HT-29 (cell line): ENCODE measurements at regions not wholly inside any gene's neighbourhood (a gene's known extent, or its start where the extent isn't known, plus 50 kb on each side); places are given as distances from the start of the nearest gene placed in this dataset.

Experiments
- DNase-seq: peaks from one replicate; pipeline ENCODE4 v3.0.0-alpha.2; 2015; ENCODE audit warnings: low spot score

DNA sequence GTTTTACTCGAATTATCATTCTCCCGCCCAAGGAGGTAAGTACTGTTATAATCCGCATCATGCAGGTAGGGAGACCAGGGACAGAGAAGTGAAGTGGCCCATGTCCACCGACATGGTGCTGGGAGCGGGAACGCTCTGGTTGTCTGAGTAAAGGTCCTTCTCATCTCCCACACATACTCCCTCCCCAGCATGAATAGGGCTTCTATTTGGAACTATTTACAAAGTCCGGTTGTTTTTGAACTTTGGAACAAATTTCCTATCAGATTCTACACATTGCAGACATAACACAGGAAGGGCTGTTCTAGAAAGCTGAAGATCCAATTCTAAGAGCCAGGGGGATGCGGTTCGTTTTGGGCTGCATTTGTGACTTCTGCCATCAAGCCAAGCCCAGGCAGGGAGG, 94.8 kb upstream of the TLE3 start:
- no peak for DNase-seq

DNA sequence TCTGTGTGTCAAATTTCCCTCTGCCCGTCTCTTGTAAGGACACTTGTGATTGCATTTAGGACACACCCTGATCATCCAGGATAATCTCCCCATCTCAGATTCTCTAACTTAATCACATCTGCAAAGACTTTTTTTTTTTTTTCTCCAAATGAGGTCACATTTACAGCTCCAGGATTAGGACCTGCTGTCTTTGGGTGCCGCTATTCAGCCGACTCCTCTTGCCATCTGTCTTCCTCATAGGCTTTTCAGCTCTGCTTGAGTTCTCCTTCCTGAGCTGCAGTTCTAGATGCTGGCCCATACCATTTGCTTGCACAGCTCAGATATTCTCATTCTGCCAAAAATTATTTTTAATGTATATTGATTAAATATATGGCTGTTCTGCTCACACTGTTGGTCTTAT, 94.3 kb upstream of the TLE3 start:
- DNase-seq, result no peak

DNA sequence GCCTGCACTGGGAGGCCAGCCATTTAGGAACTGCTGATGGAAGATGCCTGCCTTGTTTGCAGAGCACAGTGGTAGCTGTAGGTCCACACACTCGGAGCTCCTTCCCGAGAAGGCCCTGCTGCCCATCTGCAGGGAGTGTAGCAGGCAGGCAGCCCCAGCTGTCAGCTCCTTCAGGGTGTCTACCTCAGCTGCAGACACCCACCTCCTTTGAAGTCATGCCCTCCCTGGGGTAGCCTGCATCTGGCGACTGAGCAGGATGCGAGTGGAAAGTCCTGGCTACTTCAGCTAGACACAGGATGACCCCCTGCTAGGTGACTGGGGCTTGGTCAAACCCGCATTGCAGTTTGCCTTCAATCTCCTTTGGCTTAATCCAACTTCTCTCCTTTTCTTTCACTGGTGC, 93.2 kb upstream of the TLE3 start:
- no peak for DNase-seq

DNA sequence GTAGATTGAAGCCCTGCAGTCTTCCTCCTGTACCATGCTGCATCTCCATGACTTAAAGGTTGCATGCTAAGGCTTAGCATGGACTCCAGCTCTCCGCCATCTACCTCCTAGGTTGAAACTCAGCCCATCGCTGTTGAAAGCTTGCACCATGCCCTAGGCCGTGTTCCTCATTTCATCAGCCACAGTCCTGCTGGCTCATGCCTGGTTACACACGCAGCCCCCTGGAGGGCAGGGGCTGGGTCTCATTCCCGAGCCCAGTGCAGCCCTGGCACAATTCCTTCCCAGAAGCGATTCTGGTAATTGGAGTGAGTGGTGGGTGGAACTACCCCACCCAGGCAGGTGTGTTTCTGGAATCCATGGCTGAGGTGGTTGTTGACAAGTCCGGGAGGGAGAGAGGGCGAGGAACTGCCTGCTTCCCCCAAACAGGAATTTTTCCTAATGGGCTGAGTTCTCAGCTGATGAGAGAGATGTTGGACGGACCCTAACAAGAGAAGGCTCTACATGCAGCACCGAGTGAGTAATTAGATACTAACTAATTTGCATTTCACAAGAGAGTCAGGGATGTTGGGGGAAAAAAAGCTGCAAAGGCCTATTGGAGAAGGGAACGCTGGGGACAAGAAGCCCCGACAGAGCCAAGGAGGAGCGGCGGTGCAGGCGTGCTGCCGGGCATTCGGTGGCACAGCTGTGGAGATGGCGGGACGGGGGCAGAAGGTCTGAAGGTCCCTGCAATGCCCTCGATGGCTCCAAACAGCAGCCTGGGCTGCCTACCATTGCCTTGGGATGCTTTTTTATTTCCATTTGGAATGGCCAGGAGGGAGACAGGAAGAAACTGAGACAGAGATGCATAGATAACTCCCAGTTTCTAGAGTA, 92.3 kb upstream of the TLE3 start:
- DNase-seq, result no peak

DNA sequence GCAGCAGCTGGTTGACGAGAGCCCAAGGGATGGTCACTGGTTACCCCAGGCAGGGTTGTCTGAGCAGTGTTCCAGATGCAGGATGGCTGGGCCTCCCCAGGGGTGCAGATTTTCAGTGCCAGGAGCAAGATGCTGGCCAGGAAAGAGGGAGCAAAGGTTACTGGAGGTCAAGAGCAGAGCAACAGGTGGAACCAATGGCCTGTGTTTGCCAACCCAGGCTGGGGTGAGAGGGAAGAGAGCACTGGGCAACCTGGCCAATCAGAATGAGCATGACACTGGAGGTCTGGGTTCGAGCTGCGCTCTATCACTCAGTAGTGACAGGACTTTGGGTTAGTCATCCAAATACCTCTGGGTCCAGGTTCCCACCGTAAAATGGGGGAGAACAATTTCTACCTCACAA, 90.6 kb upstream of the TLE3 start:
- DNase-seq, result no peak

DNA sequence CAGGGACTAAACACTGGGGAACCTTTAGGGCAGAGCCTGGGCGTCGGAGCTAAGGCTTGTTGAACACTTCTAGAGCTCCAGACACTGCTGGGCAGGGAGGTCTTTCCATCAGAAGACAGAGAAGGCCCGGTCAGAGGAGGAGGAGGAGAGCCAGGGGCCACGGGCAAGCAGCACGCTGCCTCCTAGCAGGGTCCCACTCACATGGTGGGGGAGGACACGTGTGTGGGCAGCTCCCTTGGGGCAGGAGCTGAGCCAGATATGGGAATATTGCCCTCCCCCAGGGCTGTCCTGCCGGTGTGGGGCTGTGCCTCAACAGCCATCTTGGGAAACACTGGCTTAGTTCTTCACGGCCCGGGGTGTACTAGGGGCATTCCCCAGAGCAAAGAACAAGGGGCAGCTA, 89.6 kb upstream of the TLE3 start:
- no peak for DNase-seq

DNA sequence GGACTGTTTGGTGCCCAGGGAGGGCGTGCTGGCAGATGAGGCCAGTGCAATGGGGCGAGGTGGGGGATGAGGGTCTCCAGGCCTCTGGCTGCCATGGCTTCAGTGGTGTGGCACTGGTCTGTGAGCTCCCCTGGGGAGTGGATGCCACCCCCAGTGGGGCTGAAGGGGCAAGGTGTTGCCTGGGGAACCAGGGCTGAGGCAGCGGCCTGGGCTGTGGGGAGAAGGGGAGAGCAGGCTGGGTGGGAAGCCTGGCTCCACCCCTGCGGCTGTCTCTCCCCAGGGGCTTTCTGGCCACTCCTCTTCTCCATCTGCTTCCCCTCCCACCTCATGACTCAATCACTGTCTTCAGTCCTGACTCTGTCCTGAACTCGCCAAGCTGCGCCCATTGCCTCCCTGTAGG, 88.4 kb upstream of the TLE3 start:
- no peak for DNase-seq

DNA sequence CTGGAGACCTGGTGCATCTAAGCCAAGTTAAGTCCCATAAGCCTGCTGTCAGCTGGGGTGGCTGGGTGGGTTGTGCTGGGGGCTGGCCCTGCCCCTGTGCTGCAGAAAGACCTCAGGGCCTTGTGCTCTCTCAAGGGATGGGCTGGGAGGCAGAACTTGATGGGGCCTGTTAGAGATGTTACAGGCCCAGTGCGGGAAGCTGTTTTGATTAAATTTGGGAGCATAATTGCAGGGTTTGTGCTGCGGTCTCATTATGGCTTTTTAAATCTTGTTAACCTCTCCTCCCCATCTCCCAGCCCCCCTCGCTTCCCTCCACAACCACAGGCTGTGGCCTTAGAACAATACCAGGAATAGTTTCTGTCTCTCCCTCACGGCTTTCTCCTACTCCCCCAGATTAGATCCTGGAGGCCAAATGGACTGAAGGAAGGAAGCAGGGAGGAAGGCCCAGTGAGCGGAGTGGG, 87.6 kb upstream of the TLE3 start:
- DNase-seq, result no peak

DNA sequence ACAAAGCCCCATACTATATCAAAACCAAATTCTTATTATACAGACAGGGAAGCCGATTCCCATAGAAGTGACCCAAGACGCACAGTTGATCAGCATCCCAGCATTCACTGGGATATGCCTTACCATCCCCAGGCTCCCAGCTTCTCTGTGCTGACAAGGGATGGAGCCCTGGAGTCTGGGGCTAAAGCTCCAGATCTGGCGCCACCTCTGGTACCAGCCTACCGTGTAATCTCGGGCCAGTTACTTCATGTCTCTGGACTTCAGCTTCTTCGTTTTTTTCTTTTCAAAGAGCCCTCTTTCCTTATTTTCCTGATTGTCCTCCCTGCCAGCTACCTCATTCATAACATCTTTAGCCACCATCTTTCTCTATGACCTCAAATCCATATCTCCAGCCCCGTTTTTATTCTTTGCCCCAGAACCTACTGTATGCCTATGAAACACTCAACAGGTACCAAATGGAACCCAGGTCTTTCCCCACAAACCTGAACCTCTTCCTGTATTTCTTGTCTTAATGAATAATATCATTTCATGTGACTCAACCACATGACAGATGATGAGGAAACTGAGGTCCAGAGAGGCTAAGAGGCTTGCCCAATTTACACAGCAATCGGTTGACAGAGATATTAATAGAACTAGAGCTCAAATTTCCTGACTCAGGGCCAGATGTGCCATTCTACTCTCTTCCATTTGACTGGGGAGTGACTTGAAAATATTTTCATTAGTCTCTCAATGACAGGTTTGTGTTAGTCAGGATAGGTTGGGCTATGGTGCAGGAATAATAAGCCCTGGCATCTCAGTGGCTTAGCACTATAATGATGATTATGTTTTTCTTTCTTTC, 85.4 kb upstream of the TLE3 start:
- DNase-seq, result peak; percentile 33

DNA sequence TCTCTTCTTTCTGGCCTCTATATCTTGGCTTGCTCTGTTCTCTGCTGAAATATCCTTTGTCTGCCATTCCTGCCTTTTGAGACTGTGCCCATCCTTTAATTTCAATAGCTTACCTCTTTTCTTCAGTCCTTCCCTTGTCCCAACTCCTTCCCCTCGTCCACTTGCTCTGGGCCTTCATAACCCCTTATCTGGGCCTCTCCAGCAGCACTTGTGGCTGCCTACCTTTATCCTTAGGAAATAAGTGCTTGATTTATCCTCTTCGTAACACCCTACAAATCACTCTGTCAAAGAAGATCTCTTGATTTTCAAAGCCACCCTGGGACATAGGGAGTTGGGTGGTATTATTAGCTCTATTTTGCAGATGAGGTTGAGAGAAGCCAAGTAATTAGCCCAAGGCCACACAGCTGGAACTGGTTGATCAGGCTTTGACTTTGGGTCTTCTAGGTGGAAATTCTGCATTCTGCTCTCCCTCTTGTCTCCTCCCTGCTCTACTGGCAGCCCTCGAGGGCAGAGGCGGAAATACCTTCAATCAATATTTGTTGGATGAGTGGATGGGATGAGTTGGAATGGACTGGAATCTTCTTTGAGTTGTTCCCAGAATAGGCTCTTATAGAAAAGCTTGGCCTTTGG, 84.0 kb upstream of the TLE3 start:
- no peak for DNase-seq

DNA sequence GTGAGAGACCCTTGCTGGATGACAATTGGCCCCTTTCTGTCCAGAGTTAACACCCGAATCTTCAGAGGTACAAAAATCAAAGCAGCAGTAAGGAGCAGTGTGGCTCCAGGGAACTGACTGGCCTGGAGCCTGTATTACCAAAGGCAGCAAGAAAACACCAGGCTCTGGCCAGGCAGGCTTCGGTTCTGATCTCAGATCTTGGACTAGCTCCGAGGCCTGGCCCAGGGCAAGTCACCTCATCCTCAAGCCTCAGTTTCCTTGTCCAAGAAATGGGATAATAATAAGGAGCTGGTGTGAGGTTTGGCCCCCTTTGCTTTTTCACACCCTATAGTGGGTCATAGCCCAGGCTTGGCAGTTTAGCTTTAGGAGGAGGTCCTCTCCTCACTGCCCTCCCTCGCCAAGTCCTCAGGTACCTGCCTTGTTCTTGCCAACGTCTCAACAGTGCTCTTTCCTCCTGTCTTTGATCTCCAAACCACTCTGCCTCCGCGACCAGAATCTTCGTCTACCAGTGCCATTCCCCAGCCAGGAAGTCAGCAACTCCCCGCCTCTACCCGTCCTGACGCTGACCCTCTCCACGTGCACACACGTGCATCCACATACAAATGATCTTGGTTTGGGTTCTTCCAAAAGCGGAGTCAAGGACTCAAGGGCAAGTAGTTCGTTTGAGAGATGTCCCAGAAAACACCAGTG, 82.6 kb upstream of the TLE3 start:
- no peak for DNase-seq

DNA sequence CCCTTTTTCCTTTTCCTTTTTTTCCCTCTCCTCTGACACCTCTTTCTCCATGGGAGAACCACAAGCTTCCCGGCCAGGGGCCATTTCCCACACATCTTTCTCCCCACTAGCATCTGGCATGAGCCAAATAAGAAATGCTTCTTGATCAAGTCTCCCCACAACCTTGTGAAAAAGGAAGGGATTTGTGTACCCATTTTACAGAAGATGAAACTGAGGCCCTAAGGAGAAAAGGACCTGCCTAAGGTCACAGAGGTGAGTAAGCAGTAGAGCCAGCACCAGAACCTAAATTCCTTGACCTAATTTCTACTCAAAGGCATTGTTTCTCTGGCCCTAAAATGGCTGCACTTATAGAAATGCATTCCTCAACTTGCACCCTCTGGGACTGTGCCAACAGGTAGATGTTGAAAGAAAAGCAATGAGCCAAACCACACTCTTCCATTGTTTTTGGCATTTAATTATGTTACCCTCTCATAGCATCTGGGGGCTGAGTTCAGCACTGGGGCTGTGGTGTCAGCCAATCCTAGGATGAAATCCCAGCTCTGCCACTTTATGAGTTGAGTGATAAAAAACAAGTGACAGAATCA, 81.7 kb upstream of the TLE3 start:
- DNase-seq, result no peak

DNA sequence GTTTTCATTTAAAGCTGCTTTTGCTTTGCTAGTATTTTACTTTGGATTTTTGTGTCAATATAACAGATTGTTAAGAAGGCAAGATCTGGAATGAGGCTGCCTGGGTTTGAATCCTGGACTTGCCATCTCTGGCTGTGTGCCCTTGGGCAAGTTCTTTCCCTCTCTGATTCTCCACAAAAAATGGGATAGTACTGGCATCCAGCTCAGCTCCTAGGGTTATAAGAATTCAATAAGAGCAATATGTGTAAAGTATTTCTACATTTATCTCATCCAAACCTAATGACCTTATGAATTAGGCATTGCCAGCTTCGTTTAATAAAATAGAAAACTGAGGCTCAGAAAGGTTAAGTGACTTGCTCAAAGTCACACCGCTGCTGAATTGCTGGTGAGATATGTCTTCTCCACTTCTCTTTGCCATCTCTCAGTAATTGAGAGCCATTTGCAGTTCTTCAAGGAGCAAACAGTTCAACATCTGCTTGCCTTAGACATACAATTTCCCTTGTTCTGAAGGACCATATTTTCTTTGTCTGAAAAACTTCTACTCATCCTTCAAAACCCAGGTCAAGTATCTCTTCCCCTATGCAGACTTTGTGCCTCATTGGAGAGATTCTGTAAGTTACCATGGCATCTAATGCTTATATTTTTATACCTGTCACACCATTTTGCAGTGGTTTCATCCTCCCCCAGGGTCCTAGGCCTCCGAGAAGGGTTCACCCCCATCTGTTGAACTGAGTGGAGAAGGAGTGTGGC, 80.8 kb upstream of the TLE3 start:
- no peak for DNase-seq

DNA sequence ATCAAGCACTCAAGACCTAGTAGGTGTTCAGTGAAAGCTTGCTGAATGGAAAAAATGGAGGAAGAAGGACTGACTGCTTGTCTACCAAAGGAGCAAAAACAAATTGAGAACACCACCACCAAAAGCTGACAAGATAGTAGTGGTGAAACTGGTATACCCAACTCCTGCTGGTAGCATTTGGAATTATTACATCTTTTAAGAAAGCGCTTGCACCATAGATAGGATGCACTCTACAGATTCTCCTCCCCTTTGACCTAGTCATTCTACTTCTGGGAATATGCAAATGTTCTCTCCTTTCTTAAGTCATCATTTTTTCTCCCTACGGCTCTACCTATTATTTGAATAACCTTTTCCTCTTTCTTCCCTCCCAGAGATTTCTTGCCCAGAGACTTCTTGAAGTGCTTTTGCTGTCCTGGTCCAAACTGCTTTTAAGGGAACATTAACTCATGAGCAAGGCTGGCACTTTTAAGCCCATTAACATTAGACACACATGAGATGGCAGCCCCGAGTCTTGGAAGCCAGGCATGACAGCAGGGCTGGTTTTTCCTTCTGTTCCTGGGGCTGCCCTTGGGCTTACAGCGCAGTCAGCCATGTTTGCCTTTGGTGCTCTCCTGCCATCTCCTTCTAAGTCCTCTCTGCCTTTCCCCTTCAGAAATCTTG, 75.0 kb upstream of the TLE3 start:
- DNase-seq, result no peak

DNA sequence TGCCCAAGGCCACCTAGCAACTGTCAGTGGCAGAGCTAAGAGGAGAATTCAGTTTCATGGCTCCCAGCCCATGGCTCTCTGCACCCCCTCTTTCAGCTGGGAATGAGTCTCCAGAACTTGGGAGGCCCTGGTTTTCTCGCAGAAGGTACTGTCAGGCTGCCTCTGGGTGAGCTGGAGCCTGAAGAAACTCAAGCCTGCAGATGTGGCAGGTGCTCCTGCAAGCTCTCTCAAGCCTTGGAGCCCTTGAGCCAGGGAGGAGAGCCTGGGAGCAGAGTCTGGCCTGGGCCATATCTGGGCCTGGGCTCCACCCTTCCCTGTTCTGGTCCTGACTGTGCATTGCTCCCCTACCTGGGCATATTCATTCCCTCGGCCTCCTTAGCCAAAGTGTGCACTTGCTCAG, 74.4 kb upstream of the TLE3 start:
- DNase-seq, result no peak

DNA sequence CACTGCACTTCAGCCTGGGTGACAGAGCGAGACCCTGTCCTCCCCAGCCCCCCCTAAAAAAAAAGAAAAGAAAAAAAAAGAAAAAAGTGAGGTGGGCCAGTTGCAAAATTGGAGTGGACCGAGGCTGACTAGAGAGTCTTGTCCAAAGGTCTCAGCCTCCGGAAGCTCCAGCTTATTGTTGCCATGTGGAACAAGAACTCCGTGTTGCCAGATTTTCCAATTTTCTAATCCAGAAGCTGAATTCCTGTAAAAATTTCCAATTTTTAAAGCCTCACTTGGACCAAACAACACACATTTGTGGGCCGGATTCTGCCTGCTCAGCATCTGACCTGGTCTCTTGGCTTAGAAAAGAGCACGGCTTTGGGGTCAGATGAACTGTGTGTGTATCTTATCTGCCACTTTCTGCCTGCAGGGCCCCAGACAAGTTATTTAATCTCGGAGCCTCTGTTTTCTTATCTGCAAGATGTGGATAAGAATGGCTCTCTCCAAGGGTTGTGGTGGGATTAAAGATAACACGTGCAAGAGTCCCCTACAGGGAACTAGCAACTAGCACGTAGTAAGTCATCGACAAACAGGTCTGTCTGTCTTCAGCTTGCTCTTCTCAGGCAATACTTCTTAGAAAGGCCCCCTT, 73.7 kb upstream of the TLE3 start:
- DNase-seq, result no peak

DNA sequence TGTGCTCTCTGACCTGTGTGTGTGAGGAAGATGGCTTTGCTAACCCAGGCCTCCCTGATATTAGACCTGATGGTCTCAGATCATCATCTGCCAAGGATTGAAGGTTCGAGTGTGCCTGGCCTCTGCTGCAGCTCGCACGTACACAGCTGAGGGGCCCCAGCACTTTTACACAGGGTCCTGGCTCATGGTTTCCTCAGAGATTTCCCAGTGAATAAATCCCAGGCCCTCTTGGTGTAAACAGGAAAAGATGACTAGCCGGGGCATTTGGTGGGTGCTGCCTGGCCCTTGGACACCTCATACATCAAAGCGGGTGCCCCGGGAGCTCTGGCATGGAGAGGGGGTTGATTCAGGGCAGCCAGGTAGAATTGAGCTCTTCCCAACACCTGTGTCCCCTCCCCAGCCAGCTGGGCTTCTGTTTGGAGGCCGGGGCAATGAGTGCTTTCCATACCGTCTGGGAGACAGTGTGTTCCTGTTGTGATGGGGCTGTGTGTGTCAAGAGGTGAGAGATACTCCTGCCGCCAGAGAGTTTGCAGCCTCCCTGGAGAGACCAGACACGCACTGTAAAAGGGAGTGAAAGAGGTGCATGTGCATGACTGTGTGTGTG, 72.5 kb upstream of the TLE3 start:
- no peak for DNase-seq

DNA sequence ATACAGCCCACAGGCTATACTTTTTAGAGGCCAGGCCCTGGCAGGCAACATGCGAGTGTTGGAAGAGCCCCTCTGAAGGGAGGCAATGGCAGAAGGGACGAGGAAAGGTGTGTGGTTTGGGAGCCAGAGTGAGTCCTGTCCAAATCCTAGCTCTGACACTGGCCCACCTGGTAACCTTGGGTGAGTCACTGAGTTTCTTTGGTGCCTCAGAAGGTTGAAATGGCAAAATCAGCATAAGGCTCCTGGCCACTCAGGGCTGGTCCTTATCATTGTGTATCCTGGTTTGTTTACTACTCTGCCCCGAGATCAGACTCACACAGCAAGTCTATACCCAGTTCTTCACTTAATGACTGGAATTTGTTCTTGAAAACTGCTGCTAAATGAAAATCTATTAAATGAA, 71.4 kb upstream of the TLE3 start:
- no peak for DNase-seq

DNA sequence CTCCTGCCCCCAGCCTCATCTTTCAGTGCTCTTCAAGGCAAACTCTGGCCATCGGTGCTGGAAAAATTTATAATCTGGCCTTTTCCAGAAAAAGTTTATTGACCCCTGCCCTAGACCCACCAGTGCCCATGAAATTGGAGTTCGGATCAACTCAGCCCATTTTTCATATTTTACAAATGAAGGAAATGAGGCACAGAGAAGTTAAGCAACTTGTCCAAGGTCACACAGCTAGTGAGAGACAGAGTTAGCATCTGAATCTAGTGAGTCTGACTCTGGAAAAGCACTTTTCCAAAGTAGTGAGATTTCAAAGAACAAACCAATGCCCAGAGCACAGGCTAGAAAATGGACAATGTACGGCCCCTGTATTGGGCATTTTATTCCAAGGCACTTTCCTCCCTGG, 69.4 kb upstream of the TLE3 start:
- DNase-seq, result no peak
